ENCODE measurements at regions not wholly inside any gene's neighbourhood (a gene's known extent, or its start where the extent isn't known, plus 50 kb on each side); places are given as distances from the start of the nearest gene placed in this dataset.

DNA sequence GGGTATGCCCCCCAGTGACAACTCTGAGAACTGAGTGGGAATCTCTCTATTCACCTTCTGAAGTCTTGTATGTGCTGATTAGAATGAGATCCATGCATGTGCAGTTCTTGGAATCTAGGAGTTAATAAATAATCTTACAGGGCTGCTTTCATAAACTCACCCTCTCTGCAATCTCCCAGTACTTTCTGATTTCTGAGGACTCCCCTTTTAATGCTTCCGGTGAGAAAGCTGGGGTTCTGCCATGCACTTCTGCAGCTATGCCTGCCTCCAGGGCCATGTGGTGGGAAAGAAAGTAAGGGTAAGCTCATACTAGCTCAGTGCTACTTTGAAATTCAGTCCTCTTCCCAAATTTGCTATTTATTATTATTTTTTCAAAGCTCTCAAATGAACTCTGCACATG, 432.9 kb downstream of the MTX2 start:
- H3K27me3 ChIP-seq = 0 out of 2 replicates have a peak, but pooled peaks cover 3% of the 10 kb centered on the region
- no peaks in the 10 kb centered on the region for H3K9me3 ChIP-seq

GRCh38 chr2:176704282-176704858, 435.1 kb downstream of the MTX2 start:
- Histone ChIP-seq H3K27me3 (0 out of 2 replicates have a peak, but pooled peaks cover 3% of the 10 kb centered on the region), H3K36me3 (no peaks in the 10 kb centered on the region), H3K4me3 (no peak overlapping the region), H3K9me3 (no peaks in the 10 kb centered on the region)
- no peak for DNase-seq

More for the DNA sequence above, 432.9 kb downstream of the MTX2 start:
- Histone ChIP-seq H3K36me3 (no peaks in the 10 kb centered on the region), H3K4me3 (no peak overlapping the region)
- no peak for DNase-seq

DNA sequence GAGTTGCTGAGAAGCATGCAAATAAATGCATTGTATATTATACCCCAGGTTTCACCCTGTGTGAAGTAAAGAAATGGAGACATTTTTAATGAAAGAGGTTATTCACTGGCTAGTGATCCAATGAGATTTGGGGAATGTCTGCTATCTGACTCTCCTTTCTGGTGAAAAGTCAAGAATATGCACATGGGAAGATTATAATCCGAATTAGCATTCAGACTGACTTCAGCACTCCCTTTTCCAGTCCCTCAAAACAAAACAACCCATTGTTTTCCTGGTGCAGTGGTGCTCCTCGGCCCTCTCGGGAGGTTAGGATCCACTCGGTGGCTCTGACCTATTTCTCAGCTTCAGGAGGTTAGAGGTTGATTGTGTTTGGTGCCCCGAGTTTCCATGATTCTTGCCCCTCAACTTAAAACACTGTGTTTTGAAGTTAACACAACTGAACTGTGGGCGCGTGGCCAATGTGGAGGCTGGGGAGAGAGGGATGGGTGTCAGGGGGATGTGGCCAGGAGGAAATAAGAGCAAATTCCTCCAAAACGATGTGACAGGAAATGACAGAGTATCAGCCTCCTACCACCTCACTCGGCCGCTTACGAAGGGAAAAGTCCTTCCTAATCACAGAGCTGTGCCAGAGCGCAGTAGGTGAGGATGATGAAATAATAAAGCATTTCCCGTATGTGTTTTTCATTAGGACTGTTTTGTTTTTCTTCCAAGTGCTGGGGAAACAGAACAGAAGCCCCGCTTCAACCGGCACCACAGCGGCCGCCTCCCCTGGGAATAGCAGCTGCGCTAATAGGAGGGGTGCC, 440.1 kb downstream of the MTX2 start:
- Histone ChIP-seq H3K9me3 (no peaks in the 10 kb centered on the region), H3K27me3 (0 out of 2 replicates have a peak, but pooled peaks cover 3% of the 10 kb centered on the region), H3K36me3 (no peaks in the 10 kb centered on the region), H3K4me3 (no peak overlapping the region)
- no peak for DNase-seq

DNA sequence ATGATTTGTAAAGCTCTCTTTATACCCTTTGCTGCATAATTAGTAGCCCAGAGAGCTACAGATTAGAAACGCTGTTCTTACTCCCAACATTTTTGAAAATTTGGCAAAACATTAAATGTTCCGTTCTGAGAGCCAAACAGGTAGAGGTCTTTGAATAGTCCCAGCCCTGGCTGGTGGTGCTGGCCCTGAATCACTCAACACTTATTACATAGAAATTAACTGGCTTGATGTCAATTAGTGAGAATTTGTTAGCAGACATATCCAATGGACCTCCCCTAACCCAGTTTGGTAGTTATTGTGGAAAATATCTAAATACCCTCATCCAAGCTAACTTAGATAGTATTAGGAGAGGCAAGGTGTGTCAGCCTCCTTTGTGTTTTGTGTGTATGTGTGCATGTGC, 440.7 kb downstream of the MTX2 start:
- DNase-seq = no peak

GRCh38 chr2:176710657-176711186, 441.5 kb downstream of the MTX2 start:
- H3K4me3 ChIP-seq = no peak overlapping the region
- H3K36me3 ChIP-seq = no peaks in the 10 kb centered on the region
- no peaks in the 10 kb centered on the region for H3K27me3 ChIP-seq
- DNase-seq = no peak
- H3K9me3 ChIP-seq = no peaks in the 10 kb centered on the region

More for the DNA sequence above, 440.7 kb downstream of the MTX2 start:
- no peaks in the 10 kb centered on the region for H3K36me3 ChIP-seq
- H3K4me3 ChIP-seq = no peak overlapping the region
- H3K27me3 ChIP-seq = 0 out of 2 replicates have a peak, but pooled peaks cover under 1% of the 10 kb centered on the region
- no peaks in the 10 kb centered on the region for H3K9me3 ChIP-seq

DNA sequence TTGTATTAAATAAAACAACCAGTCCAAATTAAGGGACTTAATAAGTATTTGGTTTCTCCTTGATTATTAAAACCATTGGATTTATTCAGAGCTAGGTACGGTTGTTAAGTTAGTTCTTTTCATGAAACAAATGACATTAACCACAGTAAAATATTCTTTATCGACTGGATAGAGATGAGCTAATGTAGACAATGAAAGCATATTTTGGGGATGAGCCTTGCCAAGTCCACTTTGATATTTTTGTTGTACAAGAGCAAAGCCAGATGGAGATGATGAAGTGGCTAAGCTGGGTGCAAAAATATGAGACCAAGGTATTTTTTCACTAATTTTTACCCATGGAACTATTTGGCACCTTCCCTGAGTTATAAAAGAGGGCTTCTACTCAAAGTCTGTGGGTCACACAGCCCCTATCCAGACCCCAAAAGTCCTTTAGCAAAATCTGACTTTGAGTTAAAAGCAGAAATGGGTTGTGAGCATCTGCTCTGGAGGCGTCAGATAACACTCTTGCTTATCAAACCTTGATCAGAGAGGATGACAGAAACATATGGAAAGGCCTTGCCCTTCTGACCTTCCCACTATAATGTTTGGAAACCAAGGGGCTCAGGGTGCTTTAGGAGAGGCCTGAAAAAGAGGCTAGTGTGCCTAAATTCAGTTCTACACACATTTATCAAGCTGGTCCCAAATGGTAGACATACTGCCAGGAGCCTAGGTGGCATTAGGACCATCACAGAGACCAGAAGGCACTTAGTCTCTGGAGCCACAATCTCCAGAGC, 456.8 kb downstream of the MTX2 start:
- H3K9me3 ChIP-seq = no peaks in the 10 kb centered on the region
- no peak overlapping the region for H3K4me3 ChIP-seq
- H3K36me3 ChIP-seq = no peaks in the 10 kb centered on the region
- DNase-seq = no peak
- peaks cover 18% of the 10 kb centered on the region for H3K27me3 ChIP-seq

- H3K9me3 ChIP-seq = no peaks in the 10 kb centered on the region; the same call in 1 of the 2 replicates
- no peak for DNase-seq
- H3K27me3 ChIP-seq = peaks cover 30% of the 10 kb centered on the region
- H3K36me3 ChIP-seq = no peaks in the 10 kb centered on the region
- no peak overlapping the region for H3K4me3 ChIP-seq
These were observed 458.5 kb downstream of the MTX2 start for GRCh38 chr2:176727696-176728095.

- H3K36me3 ChIP-seq = no peaks in the 10 kb centered on the region
- peaks cover 3% of the 10 kb centered on the region for H3K9me3 ChIP-seq
- DNase-seq = peak; percentile 51
- H3K4me3 ChIP-seq = no peak overlapping the region
- peaks cover 27% of the 10 kb centered on the region for H3K27me3 ChIP-seq
These were observed 460.7 kb downstream of the MTX2 start for GRCh38 chr2:176729706-176730569.

- Histone ChIP-seq H3K9me3 (peaks cover 3% of the 10 kb centered on the region), H3K4me3 (no peak overlapping the region), H3K27me3 (peaks cover 18% of the 10 kb centered on the region), H3K36me3 (no peaks in the 10 kb centered on the region)
- DNase-seq = no peak
These were observed 463.5 kb downstream of the MTX2 start for GRCh38 chr2:176732780-176733179.

- Histone ChIP-seq H3K9me3 (peaks cover 3% of the 10 kb centered on the region), H3K27me3 (peaks cover 14% of the 10 kb centered on the region), H3K36me3 (no peaks in the 10 kb centered on the region), H3K4me3 (no peak overlapping the region)
- DNase-seq = no peak
These were observed 464.6 kb downstream of the MTX2 start for GRCh38 chr2:176733698-176734430.

- Histone ChIP-seq H3K36me3 (no peaks in the 10 kb centered on the region), H3K27me3 (peaks cover 14% of the 10 kb centered on the region), H3K4me3 (no peak overlapping the region), H3K9me3 (peaks cover 3% of the 10 kb centered on the region)
- no peak for DNase-seq
These were observed 465.6 kb downstream of the MTX2 start for GRCh38 chr2:176734868-176735267.

DNA sequence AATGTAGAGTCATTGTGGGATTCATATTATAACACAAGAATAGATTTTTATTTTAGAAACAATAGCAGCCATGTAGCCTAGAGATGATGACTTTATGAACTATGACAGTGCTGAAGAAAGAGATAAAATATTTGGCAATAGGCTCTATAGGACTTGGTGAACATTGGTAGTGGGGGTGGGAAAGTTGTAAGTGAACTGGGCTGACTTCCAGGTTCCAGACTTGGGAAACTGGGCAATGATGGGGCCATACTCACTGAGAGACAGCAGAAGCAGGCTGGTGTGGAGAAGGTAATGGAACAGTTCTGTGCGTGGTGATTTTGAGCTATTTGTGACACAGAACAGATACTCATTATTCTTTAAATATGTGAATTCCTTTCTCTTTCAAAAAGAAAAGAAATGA, 470.3 kb upstream of the HNRNPA3 start:
- no peaks in the 10 kb centered on the region for H3K36me3 ChIP-seq
- H3K27me3 ChIP-seq = no peaks in the 10 kb centered on the region
- H3K4me3 ChIP-seq = no peak overlapping the region
- no peak for DNase-seq
- H3K9me3 ChIP-seq = no peaks in the 10 kb centered on the region; the same call in 1 of the 2 replicates

DNA sequence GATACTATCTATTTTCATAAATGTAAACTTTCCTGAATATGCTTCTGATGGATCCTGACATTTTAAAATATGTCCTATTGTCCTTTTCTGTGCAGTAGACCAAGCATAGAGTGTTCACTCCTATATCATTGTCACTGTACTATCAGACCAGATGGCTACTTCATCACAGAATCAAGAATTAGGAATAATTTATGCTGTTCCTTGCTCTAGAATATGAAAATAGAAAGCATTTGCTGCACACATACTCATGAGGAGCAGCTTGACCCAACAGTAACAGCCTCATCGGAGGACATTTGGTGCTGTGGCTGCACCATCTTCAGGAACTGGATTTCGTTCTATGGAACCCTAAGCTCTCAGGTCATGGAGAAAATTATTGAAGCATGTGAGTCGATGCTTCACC, 468.9 kb upstream of the HNRNPA3 start:
- no peaks in the 10 kb centered on the region for H3K27me3 ChIP-seq
- DNase-seq = no peak
- H3K9me3 ChIP-seq = no peaks in the 10 kb centered on the region; the same call in 1 of the 2 replicates
- no peaks in the 10 kb centered on the region for H3K36me3 ChIP-seq
- no peak overlapping the region for H3K4me3 ChIP-seq

DNA sequence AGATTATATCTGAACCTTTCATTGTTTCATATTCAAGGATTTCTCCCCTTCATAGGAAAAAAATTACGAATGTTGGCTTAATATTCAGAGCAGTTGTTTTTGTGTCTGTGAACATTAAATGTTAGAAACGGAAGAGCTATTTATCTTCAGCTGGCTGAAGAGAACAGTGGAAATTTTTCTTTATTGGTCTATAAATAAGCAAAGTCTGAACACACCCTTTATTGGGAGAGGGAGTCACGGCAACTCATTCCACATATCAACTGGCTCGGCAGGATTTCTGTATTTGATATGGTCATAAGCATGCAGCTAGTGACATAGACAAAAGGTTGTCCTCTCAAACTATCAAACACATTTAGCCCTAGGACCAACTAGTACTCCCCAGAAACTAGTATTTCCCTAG, 468.4 kb upstream of the HNRNPA3 start:
- no peaks in the 10 kb centered on the region; the same call in 1 of the 2 replicates for H3K9me3 ChIP-seq
- H3K36me3 ChIP-seq = no peaks in the 10 kb centered on the region
- no peak overlapping the region for H3K4me3 ChIP-seq
- DNase-seq = no peak
- no peaks in the 10 kb centered on the region for H3K27me3 ChIP-seq

GRCh38 chr2:176745543-176746200, 466.9 kb upstream of the HNRNPA3 start:
- Histone ChIP-seq H3K9me3 (no peaks in the 10 kb centered on the region), H3K27me3 (no peaks in the 10 kb centered on the region), H3K4me3 (no peak overlapping the region), H3K36me3 (no peaks in the 10 kb centered on the region)
- no peak for DNase-seq
